ENCODE measurements at regions not wholly inside any gene's neighbourhood (a gene's known extent, or its start where the extent isn't known, plus 50 kb on each side); places are given as distances from the start of the nearest gene placed in this dataset.

- Mint-ChIP-seq H3K27me3 (ENCODE audit: unreplicated experiment) (no peaks in the 10 kb centered on the region), H3K9me3 (ENCODE audit: unreplicated experiment) (no peaks in the 10 kb centered on the region)
Measured at GRCh38 chr1:219049501-219049900, 124.2 kb upstream of the LYPLAL1 start.

GRCh38 chr1:219050086-219050821 is 123.4 kb upstream of the LYPLAL1 start:
- Mint-ChIP-seq H3K27me3 (ENCODE audit: unreplicated experiment) (no peaks in the 10 kb centered on the region), H3K27ac (ENCODE audit: unreplicated experiment) (no peak overlapping the region), H3K36me3 (ENCODE audit: unreplicated experiment) (no peaks in the 10 kb centered on the region), H3K9me3 (ENCODE audit: unreplicated experiment) (no peaks in the 10 kb centered on the region), H3K4me3 (ENCODE audit: unreplicated experiment) (no peak overlapping the region), H3K4me1 (ENCODE audit: low read depth, unreplicated experiment) (no peaks in the 10 kb centered on the region)
- TF ChIP-seq CTCF (IDR thresholded peaks at IDR 0.05; ENCODE audit: partially characterized antibody, unreplicated experiment) = no peak
- DNase-seq = no peak

More at GRCh38 chr1:219049501-219049900, 124.2 kb upstream of the LYPLAL1 start:
- no peak for TF ChIP-seq CTCF (IDR thresholded peaks at IDR 0.05; ENCODE audit: partially characterized antibody, unreplicated experiment)
- H3K36me3 Mint-ChIP-seq (ENCODE audit: unreplicated experiment) = no peaks in the 10 kb centered on the region
- H3K27ac Mint-ChIP-seq (ENCODE audit: unreplicated experiment) = no peak overlapping the region
- H3K4me1 Mint-ChIP-seq (ENCODE audit: low read depth, unreplicated experiment) = no peaks in the 10 kb centered on the region
- no peak for DNase-seq
- H3K4me3 Mint-ChIP-seq (ENCODE audit: unreplicated experiment) = no peak overlapping the region

DNA sequence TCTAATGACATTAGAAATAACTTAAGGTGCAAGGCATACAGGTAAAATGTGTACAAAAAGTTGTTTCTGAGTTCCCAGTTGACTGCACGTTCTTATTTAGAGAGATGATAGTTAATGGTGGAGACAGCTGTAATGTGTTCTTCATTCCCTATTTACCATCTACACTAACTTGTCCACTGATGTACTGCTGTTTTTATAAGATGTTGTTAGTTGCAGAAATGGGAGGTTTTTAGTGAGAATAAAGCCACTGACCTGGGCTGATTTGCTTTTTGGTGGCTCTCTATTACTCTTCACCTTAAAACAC is 122.9 kb upstream of the LYPLAL1 start:
- TF ChIP-seq CTCF (IDR thresholded peaks at IDR 0.05; ENCODE audit: partially characterized antibody, unreplicated experiment) = no peak
- H3K9me3 Mint-ChIP-seq (ENCODE audit: unreplicated experiment) = no peaks in the 10 kb centered on the region
- no peak for DNase-seq
- no peaks in the 10 kb centered on the region for H3K4me1 Mint-ChIP-seq (ENCODE audit: low read depth, unreplicated experiment)
- H3K27ac Mint-ChIP-seq (ENCODE audit: unreplicated experiment) = no peak overlapping the region
- no peak overlapping the region for H3K4me3 Mint-ChIP-seq (ENCODE audit: unreplicated experiment)
- no peaks in the 10 kb centered on the region for H3K36me3 Mint-ChIP-seq (ENCODE audit: unreplicated experiment)
- H3K27me3 Mint-ChIP-seq (ENCODE audit: unreplicated experiment) = no peaks in the 10 kb centered on the region

DNA sequence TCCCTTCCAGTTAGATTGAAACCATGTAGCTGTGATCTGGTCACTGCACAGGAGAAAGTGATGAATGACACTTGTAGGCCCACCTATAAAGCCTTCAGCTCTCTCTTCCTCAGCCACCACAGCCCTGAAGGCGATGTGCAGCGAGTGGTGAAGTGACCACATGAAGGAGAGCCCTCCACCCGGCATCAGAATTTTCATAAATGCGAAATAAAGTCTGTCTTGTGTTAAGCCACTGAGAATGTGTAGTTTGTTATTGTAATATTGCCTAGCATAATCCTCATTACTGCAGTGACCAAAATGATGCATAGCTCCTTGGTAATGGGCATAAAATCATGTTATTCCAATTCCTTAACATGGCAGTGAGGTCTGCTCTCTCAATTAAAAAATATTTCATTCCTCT is 122.1 kb upstream of the LYPLAL1 start:
- no peak for DNase-seq
- no peak overlapping the region for H3K27ac Mint-ChIP-seq (ENCODE audit: unreplicated experiment)
- H3K36me3 Mint-ChIP-seq (ENCODE audit: unreplicated experiment) = no peaks in the 10 kb centered on the region
- H3K27me3 Mint-ChIP-seq (ENCODE audit: unreplicated experiment) = no peaks in the 10 kb centered on the region
- H3K4me3 Mint-ChIP-seq (ENCODE audit: unreplicated experiment) = no peak overlapping the region
- no peak for TF ChIP-seq CTCF (IDR thresholded peaks at IDR 0.05; ENCODE audit: partially characterized antibody, unreplicated experiment)
- no peaks in the 10 kb centered on the region for H3K9me3 Mint-ChIP-seq (ENCODE audit: unreplicated experiment)
- no peaks in the 10 kb centered on the region for H3K4me1 Mint-ChIP-seq (ENCODE audit: low read depth, unreplicated experiment)

DNA sequence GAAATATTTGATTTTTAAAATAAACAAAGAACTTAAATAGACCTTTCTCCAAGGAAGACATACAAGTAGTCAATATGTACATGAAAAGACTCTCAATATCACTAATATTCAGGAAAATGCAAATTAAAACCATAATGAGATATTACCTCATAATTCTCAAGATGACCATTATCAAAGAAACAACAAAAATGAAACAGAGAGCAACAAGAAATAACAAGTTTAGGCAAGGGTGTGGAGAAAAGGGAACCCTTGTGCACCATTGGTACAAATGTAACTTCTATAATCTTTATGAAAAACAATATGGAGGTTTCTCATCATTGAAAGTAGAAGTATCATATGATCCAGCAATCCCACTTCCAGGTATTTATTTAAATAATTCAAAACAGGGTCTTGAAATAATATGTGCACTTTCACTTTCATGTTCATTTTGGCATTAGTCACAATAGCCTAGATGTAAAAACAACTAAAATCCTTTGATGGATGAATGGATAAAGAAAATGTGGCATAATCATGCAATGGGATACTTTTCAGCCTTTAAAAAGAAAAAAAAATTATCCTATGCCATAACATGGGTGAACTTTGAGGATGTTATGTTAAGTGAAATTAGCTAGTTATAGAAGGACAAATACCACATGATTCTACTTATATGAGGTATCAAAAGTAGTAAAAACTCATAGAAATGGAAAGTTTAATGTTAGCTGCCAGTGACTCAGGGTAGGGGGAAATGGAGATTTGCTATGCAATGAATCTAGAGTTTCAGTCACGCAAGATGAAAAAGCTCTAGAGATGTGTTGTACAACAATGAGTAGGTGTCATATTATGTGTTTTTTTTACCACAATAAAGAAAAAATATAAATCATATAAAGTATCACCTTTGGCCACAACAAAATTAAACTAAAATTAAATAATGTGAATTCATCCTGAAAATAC is 114.5 kb upstream of the LYPLAL1 start:
- Mint-ChIP-seq H3K36me3 (ENCODE audit: unreplicated experiment) (no peaks in the 10 kb centered on the region), H3K4me1 (ENCODE audit: low read depth, unreplicated experiment) (no peaks in the 10 kb centered on the region), H3K4me3 (ENCODE audit: unreplicated experiment) (no peak overlapping the region), H3K27ac (ENCODE audit: unreplicated experiment) (no peak overlapping the region), H3K9me3 (ENCODE audit: unreplicated experiment) (no peaks in the 10 kb centered on the region), H3K27me3 (ENCODE audit: unreplicated experiment) (no peaks in the 10 kb centered on the region)
- TF ChIP-seq CTCF (IDR thresholded peaks at IDR 0.05; ENCODE audit: partially characterized antibody, unreplicated experiment) = no peak
- DNase-seq = no peak
